Activated T-cell treated with anti-CD3 and anti-CD28 coated beads for 1 hour (primary cell): ENCODE measurements at regions not wholly inside any gene's neighbourhood (a gene's known extent, or its start where the extent isn't known, plus 50 kb on each side); places are given as distances from the start of the nearest gene placed in this dataset.

ENCODE experiments used
- DNase-seq: peaks from one replicate; pipeline ENCODE4 v3.0.0-alpha.2; 2020; ENCODE audit warnings: low read depth

DNA sequence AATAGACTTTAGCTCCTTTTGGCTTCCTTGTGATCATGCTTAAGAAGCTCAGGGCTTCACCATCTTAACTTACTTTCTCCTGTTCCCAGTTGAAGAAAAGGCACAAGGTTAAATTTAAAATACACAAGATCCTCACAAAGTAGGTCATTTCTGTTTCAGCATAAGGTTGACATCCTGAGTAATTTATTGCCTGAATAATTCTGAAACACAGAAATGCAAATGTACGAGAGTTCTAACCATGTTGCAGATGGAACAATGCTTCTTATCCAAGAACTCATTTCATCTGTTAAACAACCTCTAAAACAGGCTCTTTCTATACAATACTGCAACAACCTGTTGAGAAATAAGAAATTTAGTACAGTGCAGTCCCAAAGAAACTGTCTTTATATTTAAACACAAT is 395.2 kb downstream of the BCL11A start:
- DNase-seq, result no peak

DNA sequence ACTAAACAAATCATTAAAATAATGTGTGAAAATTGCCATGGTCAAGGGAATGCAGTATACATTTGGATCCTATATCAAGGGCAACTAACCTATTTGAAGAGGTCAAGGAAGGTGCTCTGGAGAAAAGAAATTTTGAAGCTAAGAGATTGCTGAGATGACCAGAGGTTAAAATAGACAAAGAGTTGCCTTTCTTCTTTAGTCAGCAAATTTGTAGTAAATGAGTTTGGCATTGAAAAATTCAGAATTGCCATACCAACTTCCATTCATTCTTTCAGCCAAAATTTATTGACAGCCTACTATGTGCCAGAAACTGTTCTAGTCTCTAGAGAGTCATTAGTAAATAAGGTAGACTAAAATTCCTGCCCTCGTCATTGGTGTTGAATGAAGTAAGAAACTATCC is 396.2 kb downstream of the BCL11A start:
- no peak for DNase-seq

DNA sequence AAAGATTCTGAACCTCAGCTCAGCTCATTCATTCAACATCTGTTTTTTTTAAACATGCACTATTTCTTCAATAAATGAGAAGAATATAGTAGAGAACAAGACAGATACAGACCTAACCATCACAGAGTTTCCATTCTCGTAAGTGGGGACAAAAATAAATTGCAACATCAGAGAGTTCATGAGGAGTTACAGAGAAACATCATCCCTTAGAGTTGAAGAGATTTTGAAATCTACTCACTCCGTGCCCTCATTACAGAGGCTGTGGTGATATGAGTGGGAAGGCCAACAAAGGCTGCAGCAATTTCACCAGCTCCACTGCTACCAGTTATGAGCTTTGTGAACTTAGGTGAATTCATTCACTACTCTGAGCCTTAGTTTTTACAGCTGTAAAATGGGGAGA is 399.3 kb downstream of the BCL11A start:
- DNase-seq, result no peak

DNA sequence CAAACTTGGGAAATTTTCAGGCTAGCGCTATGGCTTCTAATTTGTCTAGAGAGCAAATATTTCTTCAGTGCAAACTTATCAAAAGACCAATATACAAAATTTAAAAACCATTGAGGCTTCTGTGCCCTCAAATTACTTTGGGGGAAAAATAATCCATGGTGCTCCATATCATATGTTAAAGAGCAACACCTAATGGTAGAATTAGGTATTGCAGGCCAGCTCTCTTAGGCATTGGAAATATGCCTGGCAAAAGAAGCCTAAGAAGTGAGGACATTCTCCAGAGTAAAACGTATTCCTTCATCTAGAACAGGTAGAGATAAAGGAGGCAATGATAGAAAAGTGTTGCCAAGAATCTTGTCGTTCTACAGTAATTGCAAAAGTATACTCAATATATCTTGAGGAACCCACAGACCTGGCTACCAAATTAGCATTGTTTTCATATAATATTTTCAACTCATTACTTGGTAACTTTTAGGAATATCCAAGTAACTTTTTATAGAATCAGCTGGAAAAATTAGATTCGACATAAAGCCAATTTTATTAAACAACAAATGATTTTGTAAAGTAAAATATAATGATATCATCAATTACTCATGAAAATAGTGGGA is 401.1 kb downstream of the BCL11A start:
- DNase-seq, result no peak

DNA sequence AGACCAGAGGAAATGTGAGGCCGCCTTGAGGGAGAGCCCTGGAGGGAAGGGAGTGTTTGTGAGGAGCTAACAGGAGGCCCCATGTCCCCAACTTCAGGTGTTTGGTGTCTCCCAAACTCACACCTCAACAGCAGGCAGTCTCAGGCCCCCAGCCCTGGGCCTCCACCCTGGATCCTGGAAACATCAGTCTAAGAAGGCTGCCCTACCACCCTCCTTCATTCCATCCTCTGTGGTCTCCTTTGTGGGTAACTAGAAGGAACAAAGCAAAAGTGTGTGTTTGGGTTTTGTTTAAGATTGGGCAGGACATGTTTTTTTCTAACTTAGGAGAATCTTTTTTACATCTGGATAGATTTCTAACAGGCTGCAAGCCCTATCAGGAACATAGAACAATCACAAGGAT is 404.3 kb downstream of the BCL11A start:
- no peak for DNase-seq

DNA sequence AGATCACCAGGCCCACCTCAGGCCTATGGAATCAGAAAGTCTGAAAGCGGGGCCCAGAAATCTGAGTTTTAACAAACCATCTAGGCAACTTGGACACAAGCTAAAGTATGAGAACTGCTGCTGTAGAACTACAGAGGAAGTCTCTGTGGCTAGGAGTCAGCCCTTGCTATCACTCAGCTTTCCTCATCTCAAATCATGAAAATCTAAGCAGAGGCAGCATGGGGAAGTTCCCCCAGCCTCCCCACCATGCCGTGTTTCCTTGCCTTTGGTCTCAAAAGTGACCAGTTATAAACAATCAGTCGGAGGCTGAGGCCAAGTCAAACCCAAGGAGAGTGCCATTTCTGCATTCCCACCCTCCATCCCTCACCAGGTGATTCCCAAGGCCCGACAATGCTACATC is 404.7 kb downstream of the BCL11A start:
- no peak for DNase-seq

DNA sequence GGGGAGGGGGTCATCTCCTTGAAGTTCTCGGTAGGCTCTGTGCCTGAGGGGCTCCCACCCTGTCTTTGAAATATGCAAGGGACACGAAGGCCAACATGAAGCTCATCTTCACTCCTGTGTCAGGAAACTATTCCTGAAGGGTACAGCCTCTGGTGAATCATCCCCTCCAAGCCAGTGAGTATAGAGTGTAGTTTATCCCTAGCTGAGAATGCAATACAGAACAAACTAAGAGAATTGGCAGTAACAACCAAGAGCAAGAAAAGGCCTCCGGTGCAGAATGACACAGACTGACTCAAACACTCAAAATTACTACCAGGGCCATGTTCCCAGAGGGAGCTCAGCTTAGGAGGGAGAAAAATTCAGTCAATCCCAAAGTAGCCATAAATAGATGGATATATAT is 413.3 kb downstream of the BCL11A start:
- no peak for DNase-seq

DNA sequence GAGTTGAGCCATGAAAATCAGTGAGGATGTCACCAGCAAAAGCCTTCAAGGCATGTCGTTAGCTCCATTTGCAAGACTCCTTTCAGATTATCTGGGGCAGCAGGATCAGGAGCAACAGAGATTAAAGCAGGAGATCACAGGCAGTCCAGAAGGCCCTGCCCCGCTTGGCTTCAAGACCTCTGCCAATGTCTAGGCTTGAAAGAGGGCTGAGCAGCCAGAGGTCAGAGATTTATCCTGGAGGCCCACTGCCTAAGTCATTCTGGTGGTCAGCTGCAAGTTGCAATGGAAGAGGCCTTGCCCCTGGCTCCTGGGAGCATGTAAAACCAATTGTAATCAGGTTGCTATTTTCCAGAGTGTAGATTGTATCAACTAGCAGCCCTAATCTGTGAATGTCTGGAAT is 416.5 kb downstream of the BCL11A start:
- no peak for DNase-seq

DNA sequence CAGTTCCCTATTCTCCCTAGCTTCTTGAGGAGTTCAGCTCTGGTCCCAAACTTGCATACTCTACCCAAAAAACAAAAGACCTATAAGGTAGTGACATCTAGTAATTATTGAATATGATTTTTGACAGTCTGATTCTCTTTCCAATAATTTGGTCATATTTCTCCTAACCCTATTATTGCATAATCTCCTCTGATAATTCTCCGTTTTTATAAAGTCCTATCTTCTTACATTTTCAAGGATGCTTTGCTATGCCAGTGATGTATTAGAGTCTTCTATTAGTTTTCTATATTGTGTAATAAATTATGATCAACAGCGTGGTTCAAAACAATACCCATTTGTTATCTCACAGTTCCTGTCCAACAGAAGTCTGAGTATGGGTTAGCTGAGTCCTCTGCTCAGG is 426.3 kb downstream of the BCL11A start:
- DNase-seq, result no peak

DNA sequence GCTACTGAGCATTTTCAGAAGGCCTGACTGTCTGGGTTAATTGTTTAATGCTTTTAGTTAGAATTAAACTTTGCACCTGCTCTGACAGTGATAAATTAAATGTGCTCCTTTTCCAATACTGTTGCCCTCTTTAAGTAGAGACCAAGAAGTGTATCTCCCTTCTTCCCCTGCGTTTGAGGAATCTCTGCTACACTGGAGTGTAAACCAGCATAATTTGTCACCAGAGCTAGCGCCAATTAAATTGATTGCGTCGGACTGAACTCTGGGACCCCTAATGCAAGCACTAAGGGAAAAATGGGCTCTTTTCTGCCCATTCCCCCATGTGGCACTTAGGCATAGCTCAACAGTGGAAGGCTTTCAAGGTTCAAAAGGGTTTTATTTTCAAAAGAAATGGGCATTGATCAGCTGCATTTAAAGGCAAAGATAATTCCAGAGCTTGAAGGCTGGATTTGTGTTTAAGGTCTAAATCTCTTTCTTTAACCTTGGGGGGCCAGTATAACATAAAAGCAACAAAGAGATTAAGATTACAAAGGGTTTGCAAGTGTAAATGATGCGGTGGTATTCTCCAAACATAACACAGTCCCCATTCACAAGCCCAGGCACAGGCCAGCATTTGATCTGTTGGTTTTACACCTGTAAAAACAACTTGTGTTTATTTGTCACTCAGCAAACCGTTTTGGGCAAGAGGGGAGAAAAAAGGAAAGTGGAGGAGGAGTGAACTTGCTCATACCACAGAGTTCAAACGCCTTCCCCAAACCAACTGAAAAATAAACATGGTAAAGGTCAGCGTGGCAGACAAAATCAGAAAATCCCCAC is 427.6 kb downstream of the BCL11A start:
- DNase-seq, result no peak

DNA sequence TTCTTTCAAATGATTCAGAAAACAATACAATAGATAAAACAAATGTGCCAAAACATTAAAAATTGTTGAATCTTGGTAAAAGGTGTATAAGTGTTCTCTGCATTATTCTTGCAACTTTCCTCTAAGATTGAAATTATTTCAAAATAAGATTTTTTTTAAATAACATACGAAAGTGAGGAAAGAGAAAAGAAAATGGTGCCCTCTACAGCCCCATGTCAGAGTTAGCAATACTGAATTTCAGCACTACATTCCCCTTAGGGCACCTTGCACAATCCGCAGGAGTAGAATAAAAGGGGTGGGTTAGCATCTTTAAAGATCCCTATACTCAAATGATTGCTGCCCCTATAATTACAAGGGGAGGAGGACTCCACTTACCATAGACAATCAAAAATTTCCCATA is 433.7 kb downstream of the BCL11A start:
- DNase-seq, result no peak

DNA sequence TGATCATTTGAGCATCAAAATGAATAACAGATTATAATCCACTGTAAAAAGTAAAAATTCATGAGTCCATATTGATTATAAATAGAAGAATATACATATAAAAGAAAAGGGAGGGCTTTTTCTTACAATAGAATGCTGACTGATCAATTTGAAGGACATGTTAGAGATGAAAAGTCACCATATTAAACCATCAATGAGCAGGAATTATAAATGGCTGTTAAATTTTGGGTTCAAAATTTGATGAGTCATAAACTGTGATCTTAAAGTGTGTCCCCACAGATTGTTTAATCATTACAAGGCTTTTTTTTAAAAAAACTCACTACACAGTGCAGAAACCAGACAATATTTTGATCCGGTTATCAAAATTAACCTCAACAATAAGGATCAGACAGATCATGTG is 434.5 kb downstream of the BCL11A start:
- no peak for DNase-seq

DNA sequence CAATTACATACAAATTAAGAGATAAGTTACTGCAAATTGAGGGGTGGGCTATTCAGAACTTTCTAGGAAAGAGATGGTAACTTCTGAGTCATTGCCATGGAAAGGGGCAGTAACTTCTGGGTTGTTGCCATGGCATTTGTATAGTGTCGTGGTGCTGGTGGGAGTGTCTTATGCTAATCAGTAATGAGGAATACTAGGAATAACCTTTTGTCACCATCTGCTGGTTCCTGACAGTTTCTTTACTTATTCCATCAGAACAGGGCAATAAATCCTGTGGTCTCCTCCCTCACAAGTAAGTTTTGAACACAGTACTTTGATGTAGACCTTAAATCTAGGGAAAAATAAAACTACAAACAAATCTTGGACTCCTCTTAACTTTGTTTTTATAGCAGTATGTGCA is 435.4 kb downstream of the BCL11A start:
- DNase-seq, result no peak

DNA sequence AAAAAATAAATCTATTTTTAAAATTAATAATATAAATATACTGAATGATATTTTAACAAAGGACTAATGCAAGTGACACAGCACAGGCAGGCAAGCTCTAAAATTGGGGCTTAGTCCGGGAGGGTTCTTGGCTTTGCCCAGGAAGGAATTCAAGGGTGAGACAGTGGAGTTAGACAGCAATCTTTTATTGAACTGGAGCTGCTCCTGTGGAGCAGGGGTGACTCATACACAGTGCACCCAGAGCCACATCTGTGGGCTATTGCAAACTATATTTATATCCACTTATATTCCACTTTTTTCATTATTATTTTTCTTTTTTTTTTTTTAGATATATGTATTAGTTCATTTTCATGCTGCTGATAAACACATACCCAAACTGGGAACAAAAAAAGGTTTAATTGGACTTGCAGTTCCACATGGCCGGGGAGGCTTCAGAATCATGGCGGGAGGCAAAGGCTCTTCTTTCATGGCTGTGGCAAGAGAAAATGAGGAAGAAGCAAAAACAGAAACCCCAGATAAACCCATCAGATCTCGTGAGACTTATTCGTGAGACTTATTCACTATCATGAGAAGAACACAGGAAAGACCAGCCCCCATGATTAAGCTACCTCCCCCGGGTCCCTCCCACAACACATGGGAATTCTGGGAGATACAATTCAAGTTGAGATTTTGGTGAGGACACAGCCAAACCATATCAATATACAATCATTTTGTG is 437.1 kb downstream of the BCL11A start:
- DNase-seq, result no peak

DNA sequence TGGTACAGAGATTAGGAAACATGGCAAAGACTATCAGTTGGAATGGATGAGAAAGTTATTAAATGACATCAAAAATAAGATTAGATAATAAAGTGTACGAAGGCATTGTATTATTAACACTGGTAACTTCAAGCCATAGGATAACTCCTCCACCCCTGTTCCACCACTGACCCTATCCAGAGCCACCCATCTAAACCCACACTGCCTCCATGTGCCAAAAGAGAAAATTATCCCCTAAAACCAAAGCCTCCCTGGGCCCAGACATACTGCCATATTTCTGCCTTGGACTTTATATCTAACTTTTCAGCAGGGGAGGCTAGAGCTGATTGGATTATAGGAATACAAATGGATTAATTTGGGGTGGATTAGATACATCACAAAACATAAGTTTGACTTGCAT is 443.7 kb downstream of the BCL11A start:
- DNase-seq, result no peak

DNA sequence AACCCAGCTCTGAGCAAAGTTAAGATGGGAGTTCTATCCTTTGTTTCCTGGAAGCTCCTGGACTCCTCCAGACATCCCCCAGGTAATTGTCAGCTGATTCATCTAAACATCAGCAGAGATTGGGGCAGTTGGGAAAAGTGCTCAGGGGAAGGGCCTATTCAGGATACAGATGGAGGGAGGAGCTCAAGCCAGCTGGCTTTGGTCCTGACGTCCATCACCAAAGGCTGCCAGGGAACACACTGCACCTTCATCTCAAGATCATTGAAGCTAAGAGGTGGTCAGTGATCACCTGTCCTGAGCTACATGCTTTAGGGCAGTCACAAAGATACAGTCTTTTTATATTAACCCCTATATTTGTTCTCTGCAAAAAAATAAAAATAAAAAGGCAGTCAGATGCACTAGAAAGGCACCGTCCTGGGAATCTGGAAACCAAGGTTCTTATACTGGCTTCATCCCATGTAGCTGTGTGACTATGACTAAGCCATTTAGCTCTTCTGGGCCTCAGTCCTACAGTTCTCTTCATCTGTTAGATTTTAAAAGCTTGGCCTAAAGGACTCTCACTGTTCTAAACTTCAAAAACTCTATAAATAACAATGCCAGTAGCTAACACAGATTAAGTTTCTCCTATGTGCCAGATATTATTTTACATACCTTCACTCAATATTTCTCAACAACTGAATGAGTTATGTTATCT is 446.5 kb downstream of the BCL11A start:
- no peak for DNase-seq

DNA sequence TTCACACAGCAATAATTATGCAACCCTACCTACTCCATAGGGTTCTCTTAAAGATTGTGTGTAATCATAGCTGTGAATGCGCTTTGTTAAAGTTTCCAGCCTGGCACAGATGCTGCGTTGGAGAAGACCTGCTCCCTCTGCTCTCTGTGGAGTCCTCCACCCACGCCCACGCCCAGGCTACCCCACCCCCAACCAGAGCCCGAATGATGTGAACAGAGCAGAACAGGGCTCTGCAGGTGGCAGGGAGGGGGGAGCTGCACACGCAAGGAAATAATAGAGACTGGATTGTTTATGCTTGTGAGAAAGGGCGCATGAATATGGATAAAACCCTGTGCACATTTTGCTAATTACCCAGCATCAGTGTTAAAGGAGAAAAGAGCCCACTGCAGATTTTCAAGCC is 447.5 kb downstream of the BCL11A start:
- DNase-seq, result no peak

DNA sequence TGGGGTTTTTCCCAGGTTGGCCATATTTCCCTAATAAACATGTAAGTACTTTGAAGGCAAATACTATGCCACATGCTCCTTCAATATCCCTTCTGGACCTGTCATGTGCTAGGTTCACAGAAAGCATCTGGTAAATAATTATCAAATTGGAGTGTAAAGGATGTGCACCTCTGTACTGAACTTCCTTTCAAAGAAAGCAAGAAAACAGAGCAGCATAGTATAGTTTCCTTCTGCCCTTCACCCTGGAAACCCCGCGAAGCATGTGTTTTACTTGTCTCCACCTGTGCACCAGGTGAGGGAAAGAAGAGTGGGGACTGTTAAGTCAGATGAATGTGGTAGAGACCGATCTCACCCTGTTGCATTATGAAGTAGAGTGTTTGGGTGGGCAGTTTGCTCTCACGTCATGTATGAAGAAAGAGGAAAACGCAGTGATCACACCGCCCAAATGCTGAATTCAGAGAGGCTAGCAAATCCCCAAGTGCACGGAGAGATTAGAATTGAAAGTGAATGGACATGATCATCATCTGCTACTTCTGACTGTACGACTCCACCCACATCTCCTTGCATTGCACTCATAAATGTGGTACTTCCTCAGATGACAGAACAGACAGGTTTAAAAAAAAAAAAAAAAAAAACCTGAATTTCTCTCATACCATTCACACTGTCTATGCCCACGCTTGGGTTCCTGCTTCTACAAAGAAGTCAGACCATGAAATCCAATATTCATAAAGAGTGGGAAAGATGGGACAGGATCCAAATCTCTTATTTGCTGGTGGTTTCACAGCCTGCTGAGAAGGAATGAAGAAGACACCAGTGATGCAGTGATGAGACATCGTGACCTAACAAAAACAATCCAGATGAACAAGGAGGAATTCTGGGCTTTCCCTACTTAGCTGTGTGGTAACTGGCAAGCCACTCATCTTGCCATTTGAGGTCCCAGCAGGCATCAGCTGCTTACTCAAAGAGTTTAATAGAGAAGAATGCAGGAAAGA is 448.6 kb downstream of the BCL11A start:
- no peak for DNase-seq

DNA sequence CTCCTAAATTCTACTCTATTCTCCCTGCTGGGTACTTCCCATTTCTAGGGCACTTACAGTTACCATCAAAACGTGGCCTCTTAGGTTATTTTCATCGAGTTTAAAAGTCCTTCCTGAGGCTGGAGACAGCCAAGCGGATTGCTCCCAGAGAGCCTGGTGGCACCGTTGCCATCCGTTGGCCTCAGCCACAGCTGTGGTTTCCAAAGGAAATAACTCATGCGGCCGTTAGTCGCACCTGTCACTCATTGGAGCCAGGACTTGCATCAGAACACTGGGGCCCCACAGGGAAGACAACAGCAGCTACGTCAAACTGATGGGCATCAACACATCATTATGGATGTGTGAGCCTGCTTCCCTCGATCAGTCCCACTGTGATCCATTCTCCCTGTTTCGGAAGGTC is 453.4 kb downstream of the BCL11A start:
- DNase-seq, result no peak

DNA sequence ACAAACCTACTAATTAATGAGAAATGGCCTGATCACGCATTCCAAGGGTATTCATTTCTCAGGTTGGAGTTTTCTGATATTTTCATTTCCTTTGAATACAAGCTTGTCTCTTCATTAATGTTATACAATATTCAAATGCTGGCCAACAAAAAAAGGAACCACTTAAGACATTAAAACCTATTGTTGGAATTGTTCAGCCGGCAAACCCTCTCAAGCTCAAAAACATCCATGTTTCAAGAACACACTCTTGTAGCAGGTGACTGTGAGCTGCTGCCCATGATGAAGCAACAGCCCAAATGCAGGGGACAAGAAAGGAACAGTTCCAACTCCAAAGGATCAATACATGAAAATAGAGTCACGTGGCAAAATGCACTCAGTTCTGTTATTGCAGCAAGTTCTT is 454.5 kb downstream of the BCL11A start:
- DNase-seq, result no peak

DNA sequence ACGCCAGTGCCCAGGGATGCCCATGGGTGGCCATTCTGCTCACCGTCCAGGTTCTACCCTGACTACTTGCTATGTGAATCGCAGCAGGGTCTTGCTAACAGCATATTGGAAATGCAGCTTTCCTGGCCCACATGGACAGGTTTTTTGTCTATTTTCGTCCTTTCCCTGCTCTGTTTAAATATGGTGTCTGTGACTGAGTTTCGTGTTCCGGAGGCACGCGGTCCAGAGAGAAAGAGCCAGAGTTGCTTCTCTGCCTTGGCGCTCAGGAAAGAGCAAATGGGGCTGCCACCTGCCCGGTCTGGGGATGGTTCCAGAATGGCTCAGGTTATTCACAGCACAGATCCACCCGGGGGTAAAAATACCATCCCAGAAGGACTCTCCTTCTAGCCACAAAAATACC is 456.2 kb downstream of the BCL11A start:
- no peak for DNase-seq

DNA sequence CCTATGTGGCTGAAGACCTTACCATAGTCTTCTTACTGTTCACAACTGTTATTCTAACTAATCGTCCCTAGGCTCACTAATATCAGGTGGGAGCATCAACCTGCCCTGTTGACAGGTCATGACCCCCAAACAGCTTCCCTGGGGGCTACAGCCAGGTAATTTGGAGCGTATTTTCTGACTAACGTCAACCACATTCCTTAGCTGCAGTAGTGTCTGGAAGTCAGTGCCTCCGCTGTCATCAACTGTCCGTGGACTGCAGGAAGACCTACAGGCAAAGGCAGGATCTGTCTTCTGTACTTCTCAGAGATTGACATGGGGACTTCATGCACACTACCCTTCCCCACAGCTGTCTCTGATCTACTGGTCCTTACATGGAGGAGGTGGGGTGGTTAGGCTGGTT is 456.9 kb downstream of the BCL11A start:
- DNase-seq, result no peak
